ENCODE measurements at regions not wholly inside any gene's neighbourhood (a gene's known extent, or its start where the extent isn't known, plus 50 kb on each side); places are given as distances from the start of the nearest gene placed in this dataset.

DNA sequence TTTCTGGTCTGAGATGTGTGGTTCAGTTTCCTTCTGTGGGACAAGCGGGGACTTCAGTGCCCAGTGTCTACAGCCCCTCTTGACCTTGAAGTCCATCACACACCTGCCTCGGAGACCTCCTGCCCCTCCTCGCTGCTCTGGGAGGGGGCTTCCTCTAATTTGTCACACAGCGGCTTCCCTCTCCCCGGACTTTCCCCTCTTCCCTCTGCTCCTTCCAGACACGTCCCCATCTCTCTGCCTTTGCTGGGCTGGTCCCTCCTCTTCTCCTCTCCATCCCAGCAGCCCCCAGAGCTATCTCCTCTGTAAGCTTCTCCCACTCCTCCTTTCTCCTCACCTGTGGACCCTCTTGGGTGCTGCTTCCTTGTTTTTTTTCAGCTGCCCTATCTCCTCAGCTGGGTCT is 122.2 kb upstream of the SORCS3 start:
- DNase-seq (ENCODE audit: low read depth), result no peak
- H3K4me3 ChIP-seq (ENCODE audit: low read depth, low read length), result no peak overlapping the region
- TF ChIP-seq, protein P1, sequence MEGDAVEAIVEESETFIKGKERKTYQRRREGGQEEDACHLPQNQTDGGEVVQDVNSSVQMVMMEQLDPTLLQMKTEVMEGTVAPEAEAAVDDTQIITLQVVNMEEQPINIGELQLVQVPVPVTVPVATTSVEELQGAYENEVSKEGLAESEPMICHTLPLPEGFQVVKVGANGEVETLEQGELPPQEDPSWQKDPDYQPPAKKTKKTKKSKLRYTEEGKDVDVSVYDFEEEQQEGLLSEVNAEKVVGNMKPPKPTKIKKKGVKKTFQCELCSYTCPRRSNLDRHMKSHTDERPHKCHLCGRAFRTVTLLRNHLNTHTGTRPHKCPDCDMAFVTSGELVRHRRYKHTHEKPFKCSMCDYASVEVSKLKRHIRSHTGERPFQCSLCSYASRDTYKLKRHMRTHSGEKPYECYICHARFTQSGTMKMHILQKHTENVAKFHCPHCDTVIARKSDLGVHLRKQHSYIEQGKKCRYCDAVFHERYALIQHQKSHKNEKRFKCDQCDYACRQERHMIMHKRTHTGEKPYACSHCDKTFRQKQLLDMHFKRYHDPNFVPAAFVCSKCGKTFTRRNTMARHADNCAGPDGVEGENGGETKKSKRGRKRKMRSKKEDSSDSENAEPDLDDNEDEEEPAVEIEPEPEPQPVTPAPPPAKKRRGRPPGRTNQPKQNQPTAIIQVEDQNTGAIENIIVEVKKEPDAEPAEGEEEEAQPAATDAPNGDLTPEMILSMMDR (conservative IDR thresholded peaks at IDR 0.05; ENCODE audit: low read depth, low read length), result no peak

DNA sequence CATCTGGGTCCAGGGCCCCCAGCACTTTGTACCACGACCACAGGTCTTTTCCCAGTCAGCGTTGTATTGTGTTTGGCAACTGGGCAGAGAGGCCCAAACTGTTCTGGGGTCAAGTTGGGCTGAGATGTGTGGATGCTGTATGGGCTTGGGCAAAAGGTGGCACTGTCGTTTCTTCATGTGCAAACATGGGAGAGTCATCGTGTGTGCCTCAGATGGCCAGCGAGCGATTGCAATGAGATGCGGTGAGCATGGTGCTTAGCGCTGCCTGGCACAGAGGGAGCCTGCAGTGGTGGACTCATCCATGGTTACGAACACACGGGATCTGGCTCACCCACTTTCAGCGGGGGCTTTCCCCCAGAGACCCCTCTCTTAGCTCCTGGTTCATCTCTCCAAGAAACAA is 120.4 kb upstream of the SORCS3 start:
- TF ChIP-seq, protein P1 (conservative IDR thresholded peaks at IDR 0.05; ENCODE audit: low read depth, low read length), result no peak
- DNase-seq (ENCODE audit: low read depth), result no peak
- H3K4me3 ChIP-seq (ENCODE audit: low read depth, low read length), result no peak overlapping the region

DNA sequence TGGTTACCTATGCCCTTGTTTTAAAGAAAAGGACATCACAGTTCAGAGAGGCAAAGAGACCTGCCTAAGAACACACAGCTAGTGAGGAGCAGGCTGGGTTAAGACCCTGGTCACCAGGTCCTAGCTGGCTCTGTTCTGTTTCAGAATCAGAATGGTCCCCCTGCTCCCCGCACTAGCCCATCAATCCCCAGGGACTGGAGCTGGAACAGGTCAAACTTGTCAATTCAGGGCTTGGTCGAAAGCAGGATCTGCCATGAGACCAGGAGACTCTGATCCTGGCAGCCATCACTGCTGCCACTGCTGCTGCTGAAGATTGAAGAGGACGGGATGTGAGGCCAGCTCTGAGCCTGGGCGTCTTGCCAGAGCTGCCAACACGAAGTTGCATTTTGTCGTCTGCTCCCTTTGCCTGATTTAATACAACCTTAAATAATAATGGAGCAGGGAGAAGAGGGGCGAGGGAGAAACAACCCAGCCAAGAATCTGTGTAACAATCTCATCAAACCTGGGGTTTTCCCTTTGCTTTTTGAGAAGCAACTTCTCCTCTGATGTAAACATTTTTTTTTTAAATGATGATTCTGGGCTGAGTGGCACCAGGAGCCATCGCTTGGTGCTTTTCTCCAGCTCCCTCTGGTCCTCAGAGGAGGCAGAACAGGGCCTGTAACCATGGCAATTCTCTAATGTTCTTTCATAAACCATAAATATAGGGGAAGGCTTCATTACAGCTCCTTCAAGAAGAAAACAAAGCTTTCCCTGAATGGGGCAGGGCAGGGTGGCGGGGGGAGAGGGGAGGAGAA is 119.0 kb upstream of the SORCS3 start:
- DNase-seq (ENCODE audit: low read depth), result no peak
- no peak overlapping the region for H3K4me3 ChIP-seq (ENCODE audit: low read depth, low read length)
- TF ChIP-seq, protein P1 (conservative IDR thresholded peaks at IDR 0.05; ENCODE audit: low read depth, low read length), result no peak

DNA sequence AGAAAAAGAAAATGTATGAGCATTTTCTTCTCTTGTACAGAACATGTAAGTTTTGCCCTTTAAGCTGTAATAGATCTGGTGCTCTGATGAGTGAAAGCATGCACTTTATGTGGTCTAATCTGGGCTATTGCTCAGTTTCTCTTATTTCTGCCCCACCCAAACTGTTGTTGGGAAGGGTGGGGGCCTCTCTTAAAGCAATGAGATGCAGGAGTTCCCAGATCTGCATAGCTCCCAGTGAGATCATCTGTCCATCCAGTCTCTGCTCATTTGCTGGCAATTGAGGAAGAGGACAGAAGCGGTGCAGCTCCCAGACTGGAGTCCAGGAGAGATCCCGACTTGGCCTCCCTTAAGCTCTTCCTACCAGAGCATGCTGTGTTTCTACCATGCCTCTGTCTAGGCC is 114.9 kb upstream of the SORCS3 start:
- no peak overlapping the region for H3K4me3 ChIP-seq (ENCODE audit: low read depth, low read length)
- TF ChIP-seq, protein P1 (conservative IDR thresholded peaks at IDR 0.05; ENCODE audit: low read depth, low read length), result no peak
- no peak for DNase-seq (ENCODE audit: low read depth)

DNA sequence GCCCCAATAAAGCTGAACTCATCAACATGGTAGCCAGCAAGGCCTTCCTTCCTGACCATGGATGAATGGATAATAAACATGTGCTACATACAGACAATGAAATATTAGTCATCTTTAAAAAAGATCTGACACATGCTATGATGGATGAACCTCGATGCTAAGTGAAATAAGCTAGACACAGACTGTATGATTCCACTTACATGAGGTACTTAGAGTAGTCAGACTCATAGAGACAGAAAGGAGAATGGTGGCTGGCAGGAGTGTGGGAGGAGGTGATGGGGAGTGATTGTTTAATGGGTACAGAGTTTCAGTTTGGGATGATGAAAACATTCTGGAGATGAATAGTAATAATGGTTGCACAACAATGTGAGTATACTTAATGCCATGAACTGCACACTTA is 114.1 kb upstream of the SORCS3 start:
- DNase-seq (ENCODE audit: low read depth), result no peak
- no peak overlapping the region for H3K4me3 ChIP-seq (ENCODE audit: low read depth, low read length)
- TF ChIP-seq, protein P1 (conservative IDR thresholded peaks at IDR 0.05; ENCODE audit: low read depth, low read length), result no peak

DNA sequence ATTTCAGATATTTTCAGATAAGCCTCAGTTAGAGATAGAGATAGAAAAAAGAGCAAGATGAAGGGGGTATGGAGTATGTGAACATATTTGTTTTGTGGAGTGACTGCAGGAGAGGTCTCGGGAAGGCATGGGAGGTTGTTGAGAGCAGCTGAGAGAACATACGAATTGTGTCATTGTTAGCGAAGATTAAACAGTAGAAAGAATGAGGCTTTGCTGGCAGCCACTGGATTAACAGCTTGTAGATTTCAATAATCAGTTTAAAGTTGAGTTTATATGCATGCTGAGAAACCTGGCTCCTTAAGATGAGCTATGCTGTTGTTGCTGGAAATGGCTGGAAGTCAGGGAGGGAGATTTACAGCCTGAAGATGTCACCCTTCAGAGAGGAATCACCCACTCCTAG is 100.9 kb upstream of the SORCS3 start:
- no peak overlapping the region for H3K4me3 ChIP-seq (ENCODE audit: low read depth, low read length)
- TF ChIP-seq, protein P1 (conservative IDR thresholded peaks at IDR 0.05; ENCODE audit: low read depth, low read length), result no peak
- DNase-seq (ENCODE audit: low read depth), result no peak

DNA sequence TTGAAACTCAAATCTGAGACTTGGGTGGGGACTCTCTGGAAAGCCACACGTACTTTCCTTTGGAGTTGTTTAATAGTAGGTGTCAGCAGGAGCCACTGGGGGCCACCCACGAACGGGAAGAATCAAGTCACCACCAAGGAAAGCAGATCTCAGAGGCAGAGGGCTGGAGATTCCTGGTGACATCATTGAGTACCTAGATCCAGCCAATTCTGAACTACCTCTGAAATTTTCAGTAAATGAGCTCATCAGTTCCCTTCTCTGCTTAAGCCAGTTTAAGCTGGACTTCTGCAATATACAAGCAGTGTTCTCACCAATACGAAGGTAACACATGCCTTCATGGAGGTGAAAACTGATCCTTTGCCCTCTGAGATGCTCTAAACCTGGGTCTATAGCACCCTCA is 99.3 kb upstream of the SORCS3 start:
- TF ChIP-seq, protein P1 (conservative IDR thresholded peaks at IDR 0.05; ENCODE audit: low read depth, low read length), result no peak
- DNase-seq (ENCODE audit: low read depth), result no peak

More for the DNA sequence above, 99.3 kb upstream of the SORCS3 start:
- no peak overlapping the region for H3K4me3 ChIP-seq (ENCODE audit: low read depth, low read length)
